SJCRH30 (cell line): ENCODE measurements at regions not wholly inside any gene's neighbourhood (a gene's known extent, or its start where the extent isn't known, plus 50 kb on each side); places are given as distances from the start of the nearest gene placed in this dataset.

Experiments used
- DNase-seq, 2 experiments: peaks; one replicate each; pipeline ENCODE4 v3.0.0-alpha.2; 2015 to 2020
- H3K27ac ChIP-seq: fragments of 250-450 bp; sonication (Bioruptor Pico); 2 replicates; pipeline ENCODE4 v1.5.1; 2020; ENCODE audit warnings: mild to moderate bottlenecking, moderate library complexity
- H3K27me3 ChIP-seq: fragments of 250-450 bp; sonication (Bioruptor Pico); 2 replicates; pipeline ENCODE4 v1.5.1; 2020; ENCODE audit warnings: mild to moderate bottlenecking, moderate library complexity
- H3K36me3 ChIP-seq: fragments of 250-450 bp; sonication (Bioruptor Pico); 2 replicates; pipeline ENCODE4 v1.5.1; 2020; ENCODE audit warnings: mild to moderate bottlenecking, moderate library complexity
- H3K4me1 ChIP-seq: fragments of 250-450 bp; sonication (Bioruptor Pico); 2 replicates; pipeline ENCODE4 v1.5.1; 2020; ENCODE audit warnings: mild to moderate bottlenecking, moderate library complexity
- H3K4me3 ChIP-seq: fragments of 250-450 bp; sonication (Bioruptor Pico); 2 replicates; pipeline ENCODE4 v1.5.1; 2020; ENCODE audit warnings: mild to moderate bottlenecking, moderate library complexity
- H3K9me3 ChIP-seq: fragments of 250-450 bp; sonication (Bioruptor Pico); replicated peaks from 2 replicates; pipeline ENCODE4 v1.5.1; 2020; ENCODE audit warnings: mild to moderate bottlenecking, moderate library complexity

DNA sequence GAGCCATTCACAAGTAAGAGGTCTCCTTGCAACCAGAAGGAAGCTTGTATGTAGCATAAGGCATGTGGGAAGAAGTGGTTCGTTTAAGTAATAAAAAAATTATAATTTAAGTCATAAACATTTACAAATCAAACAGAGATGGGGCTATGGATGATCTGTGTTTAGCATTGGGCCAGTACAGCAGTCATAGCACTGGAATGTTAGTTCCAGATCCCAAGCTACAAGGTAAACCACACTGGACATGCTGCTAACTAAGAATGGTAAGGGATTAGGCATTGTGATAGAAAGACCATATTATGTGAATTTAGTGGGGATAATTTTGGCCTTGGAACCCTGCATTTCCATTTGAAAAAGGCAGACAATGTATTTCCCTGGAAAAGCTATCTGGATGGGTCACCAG is 170.4 kb upstream of the KCNN2 start:
- Histone ChIP-seq H3K4me3 (no peak overlapping the region), H3K27me3 (no peaks in the 10 kb centered on the region), H3K27ac (no peak overlapping the region), H3K4me1 (no peaks in the 10 kb centered on the region), H3K36me3 (no peaks in the 10 kb centered on the region), H3K9me3 (no peaks in the 10 kb centered on the region)
- DNase-seq: no peak

GRCh38 chr5:114192108-114192507 is 169.8 kb upstream of the KCNN2 start:
- H3K36me3 ChIP-seq: no peaks in the 10 kb centered on the region
- H3K9me3 ChIP-seq: no peaks in the 10 kb centered on the region
- no peaks in the 10 kb centered on the region for H3K4me1 ChIP-seq
- H3K4me3 ChIP-seq: no peak overlapping the region
- no peak for DNase-seq
- no peaks in the 10 kb centered on the region for H3K27me3 ChIP-seq
- H3K27ac ChIP-seq: no peak overlapping the region

DNA sequence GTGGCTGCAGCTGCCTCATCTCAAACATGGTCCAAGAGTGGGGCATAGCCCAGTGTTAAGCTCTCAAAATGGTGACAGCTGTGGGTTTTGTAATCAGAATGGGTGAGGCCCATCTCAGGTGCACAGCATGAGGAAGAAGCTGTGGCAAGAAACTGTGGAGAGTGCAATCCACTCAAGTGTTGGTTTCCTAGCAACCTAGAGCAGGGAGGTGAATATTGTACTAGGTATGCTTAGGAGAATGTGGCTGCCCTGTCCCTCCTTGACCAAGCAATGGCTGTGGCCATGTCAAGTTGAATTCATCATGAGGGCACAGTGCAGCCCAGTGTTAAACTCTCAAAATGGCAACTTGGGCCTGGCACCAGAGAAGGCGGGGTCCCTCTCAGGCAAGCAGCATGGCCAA is 160.5 kb upstream of the KCNN2 start:
- no peak overlapping the region for H3K4me3 ChIP-seq
- DNase-seq: no peak
- H3K4me1 ChIP-seq: no peaks in the 10 kb centered on the region
- 0 out of 2 replicates have a peak, but pooled peaks cover 3% of the 10 kb centered on the region for H3K27me3 ChIP-seq
- no peaks in the 10 kb centered on the region for H3K36me3 ChIP-seq
- no peak overlapping the region for H3K27ac ChIP-seq
- H3K9me3 ChIP-seq: no peaks in the 10 kb centered on the region

DNA sequence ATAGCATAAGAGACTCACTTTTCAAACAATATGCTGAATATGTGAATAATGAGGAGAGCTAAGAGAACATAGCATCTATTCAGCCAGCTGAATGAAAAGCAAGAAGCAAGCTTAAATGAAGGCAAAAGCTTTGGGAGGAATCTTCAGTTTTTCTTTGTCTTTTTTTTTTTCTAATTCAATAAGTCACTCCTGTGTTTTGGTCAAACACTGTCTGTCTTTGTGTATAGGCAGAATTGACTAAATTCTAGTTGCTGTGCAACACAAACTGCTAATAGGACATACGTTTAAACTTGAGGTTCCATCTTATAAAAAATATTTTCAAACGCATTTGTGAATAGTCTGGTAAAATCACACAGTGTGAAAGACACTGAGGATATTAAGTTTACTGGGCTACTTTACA is 156.9 kb upstream of the KCNN2 start:
- no peak overlapping the region for H3K27ac ChIP-seq
- no peaks in the 10 kb centered on the region for H3K9me3 ChIP-seq
- no peaks in the 10 kb centered on the region for H3K36me3 ChIP-seq
- 0 out of 2 replicates have a peak, but pooled peaks cover 3% of the 10 kb centered on the region for H3K27me3 ChIP-seq
- no peak overlapping the region for H3K4me3 ChIP-seq
- no peaks in the 10 kb centered on the region for H3K4me1 ChIP-seq
- no peak for DNase-seq

- Histone ChIP-seq H3K4me1 (no peaks in the 10 kb centered on the region), H3K36me3 (no peaks in the 10 kb centered on the region), H3K9me3 (no peaks in the 10 kb centered on the region), H3K27me3 (0 out of 2 replicates have a peak, but pooled peaks cover 3% of the 10 kb centered on the region), H3K4me3 (no peak overlapping the region), H3K27ac (no peak overlapping the region)
- no peak for DNase-seq
Observed at GRCh38 chr5:114206640-114207039, 155.2 kb upstream of the KCNN2 start.

GRCh38 chr5:114207615-114208014 is 154.3 kb upstream of the KCNN2 start:
- Histone ChIP-seq H3K9me3 (no peaks in the 10 kb centered on the region), H3K36me3 (no peaks in the 10 kb centered on the region), H3K4me3 (no peak overlapping the region), H3K27me3 (0 out of 2 replicates have a peak, but pooled peaks cover 3% of the 10 kb centered on the region), H3K4me1 (no peaks in the 10 kb centered on the region), H3K27ac (no peak overlapping the region)
- no peak for DNase-seq

- no peaks in the 10 kb centered on the region for H3K36me3 ChIP-seq
- H3K27me3 ChIP-seq: 0 out of 2 replicates have a peak, but pooled peaks cover 3% of the 10 kb centered on the region
- no peak overlapping the region for H3K4me3 ChIP-seq
- H3K27ac ChIP-seq: no peak overlapping the region
- H3K9me3 ChIP-seq: no peaks in the 10 kb centered on the region
- no peak for DNase-seq
- H3K4me1 ChIP-seq: no peaks in the 10 kb centered on the region
Observed at GRCh38 chr5:114208120-114208519, 153.8 kb upstream of the KCNN2 start.

GRCh38 chr5:114208588-114208987 is 153.3 kb upstream of the KCNN2 start:
- Histone ChIP-seq H3K36me3 (no peaks in the 10 kb centered on the region), H3K9me3 (no peaks in the 10 kb centered on the region), H3K4me3 (no peak overlapping the region), H3K27ac (no peak overlapping the region), H3K4me1 (no peaks in the 10 kb centered on the region), H3K27me3 (0 out of 2 replicates have a peak, but pooled peaks cover 3% of the 10 kb centered on the region)
- DNase-seq: no peak

GRCh38 chr5:114210662-114211061 is 151.2 kb upstream of the KCNN2 start:
- DNase-seq: no peak
- no peaks in the 10 kb centered on the region for H3K36me3 ChIP-seq

DNA sequence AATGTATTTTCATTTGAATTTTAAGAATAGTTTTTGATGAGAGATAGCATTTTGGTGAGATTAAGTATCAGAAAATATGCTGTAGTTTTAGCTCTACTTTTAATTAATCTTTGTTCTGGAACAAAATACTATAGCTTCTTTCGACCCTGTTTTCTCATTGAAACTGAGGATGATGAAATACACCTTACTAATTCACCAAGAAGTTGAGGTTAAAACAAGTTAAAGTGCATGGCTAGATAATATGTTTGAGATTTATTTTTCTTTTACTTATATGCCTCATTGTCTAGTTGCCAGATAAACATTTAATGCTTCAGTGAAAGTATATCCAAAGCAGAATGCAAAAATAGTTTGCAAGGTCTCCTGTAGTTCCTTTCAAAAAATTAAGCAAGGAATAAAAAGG is 140.1 kb upstream of the KCNN2 start:
- no peaks in the 10 kb centered on the region for H3K27me3 ChIP-seq
- H3K27ac ChIP-seq: no peak overlapping the region
- no peaks in the 10 kb centered on the region for H3K9me3 ChIP-seq
- no peak overlapping the region for H3K4me3 ChIP-seq
- no peak for DNase-seq
- no peaks in the 10 kb centered on the region for H3K4me1 ChIP-seq
- H3K36me3 ChIP-seq: no peaks in the 10 kb centered on the region

More at GRCh38 chr5:114210662-114211061, 151.2 kb upstream of the KCNN2 start:
- H3K27me3 ChIP-seq: no peaks in the 10 kb centered on the region
- H3K9me3 ChIP-seq: no peaks in the 10 kb centered on the region
- no peak overlapping the region for H3K27ac ChIP-seq
- H3K4me1 ChIP-seq: no peaks in the 10 kb centered on the region
- no peak overlapping the region for H3K4me3 ChIP-seq

GRCh38 chr5:114223866-114224265 is 138.0 kb upstream of the KCNN2 start:
- peak; percentile 10 to 68 for DNase-seq

GRCh38 chr5:114237766-114238165 is 124.1 kb upstream of the KCNN2 start:
- H3K4me3 ChIP-seq: no peak overlapping the region
- H3K9me3 ChIP-seq: no peaks in the 10 kb centered on the region
- H3K36me3 ChIP-seq: no peaks in the 10 kb centered on the region
- H3K27ac ChIP-seq: no peak overlapping the region
- H3K4me1 ChIP-seq: no peaks in the 10 kb centered on the region
- no peaks in the 10 kb centered on the region for H3K27me3 ChIP-seq
- peak in 1 of 2 experiments; percentile 5 for DNase-seq

More at GRCh38 chr5:114223866-114224265, 138.0 kb upstream of the KCNN2 start:
- H3K4me3 ChIP-seq: no peak overlapping the region
- H3K27ac ChIP-seq: no peak overlapping the region
- H3K36me3 ChIP-seq: no peaks in the 10 kb centered on the region
- no peaks in the 10 kb centered on the region for H3K4me1 ChIP-seq
- H3K27me3 ChIP-seq: no peaks in the 10 kb centered on the region
- no peaks in the 10 kb centered on the region for H3K9me3 ChIP-seq

DNA sequence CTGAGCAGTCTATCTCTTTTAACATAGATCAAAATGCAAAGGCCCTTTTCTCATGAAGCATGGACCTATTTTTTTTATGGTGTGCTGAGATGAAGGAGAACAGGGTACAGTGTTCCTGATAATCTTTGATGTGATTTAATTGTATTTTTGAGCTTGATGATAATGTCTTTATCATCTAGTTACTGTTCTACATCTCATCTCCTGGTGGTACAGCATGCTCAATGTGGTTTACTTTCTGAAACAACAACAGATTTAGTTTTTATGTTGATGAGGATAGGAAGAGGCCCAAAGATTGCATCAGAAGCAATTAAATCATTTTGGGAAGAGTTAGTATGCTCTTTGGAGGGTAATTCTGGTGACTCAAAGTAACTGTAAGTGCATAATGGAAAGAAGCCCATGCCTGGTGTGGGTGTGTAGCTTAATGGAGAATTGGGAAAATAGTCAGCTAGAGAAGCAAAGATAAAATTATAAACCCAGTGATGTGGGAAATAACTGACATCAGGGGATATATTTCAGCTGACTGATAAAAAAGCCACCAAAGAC is 123.0 kb upstream of the KCNN2 start:
- H3K4me1 ChIP-seq: no peaks in the 10 kb centered on the region
- no peak overlapping the region for H3K27ac ChIP-seq
- no peak for DNase-seq
- no peaks in the 10 kb centered on the region for H3K27me3 ChIP-seq
- no peaks in the 10 kb centered on the region for H3K9me3 ChIP-seq
- no peak overlapping the region for H3K4me3 ChIP-seq
- no peaks in the 10 kb centered on the region for H3K36me3 ChIP-seq

DNA sequence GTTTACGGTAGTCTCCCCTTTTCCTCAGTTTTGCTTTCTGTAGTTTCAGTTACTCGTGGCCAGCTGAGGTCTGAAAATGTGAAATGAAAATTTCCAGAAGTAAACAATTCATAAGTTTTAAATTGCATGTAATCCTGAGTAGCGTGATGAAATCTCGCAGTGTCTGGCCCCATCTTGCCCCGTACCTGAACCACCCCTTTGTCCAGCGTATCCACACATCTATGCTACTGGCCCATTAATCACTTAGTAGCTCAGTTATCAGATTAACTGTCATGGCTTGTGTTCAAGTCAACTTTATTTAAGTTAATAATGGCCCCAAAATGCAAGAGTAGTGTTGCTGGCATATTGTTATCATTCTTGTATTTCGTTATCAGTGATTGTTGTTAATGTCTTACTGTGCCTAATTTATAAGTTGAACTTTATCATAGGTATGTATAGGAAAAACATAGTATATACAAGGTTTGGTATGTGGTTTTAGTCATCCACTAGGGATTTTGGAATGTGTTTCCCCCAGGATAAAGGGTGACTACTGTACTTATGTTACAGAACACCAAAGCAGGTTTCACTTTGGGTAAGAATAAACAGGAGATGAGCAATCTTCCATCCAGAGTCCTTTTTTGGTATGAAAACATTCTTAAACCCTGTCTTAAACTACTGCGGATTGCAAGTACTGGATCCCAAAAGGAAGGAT is 118.4 kb upstream of the KCNN2 start:
- H3K9me3 ChIP-seq: no peaks in the 10 kb centered on the region
- DNase-seq: no peak
- H3K4me1 ChIP-seq: no peaks in the 10 kb centered on the region
- no peaks in the 10 kb centered on the region for H3K36me3 ChIP-seq
- H3K27me3 ChIP-seq: no peaks in the 10 kb centered on the region
- no peak overlapping the region for H3K27ac ChIP-seq
- H3K4me3 ChIP-seq: no peak overlapping the region

- H3K9me3 ChIP-seq: no peaks in the 10 kb centered on the region
- H3K4me3 ChIP-seq: no peak overlapping the region
- DNase-seq: no peak
- H3K27ac ChIP-seq: no peak overlapping the region
- H3K4me1 ChIP-seq: no peaks in the 10 kb centered on the region
- H3K36me3 ChIP-seq: no peaks in the 10 kb centered on the region
- no peaks in the 10 kb centered on the region for H3K27me3 ChIP-seq
Observed at GRCh38 chr5:114243972-114244317, 117.9 kb upstream of the KCNN2 start.

- Histone ChIP-seq H3K36me3 (no peaks in the 10 kb centered on the region), H3K9me3 (no peaks in the 10 kb centered on the region), H3K27me3 (no peaks in the 10 kb centered on the region), H3K4me3 (no peak overlapping the region), H3K27ac (no peak overlapping the region), H3K4me1 (no peaks in the 10 kb centered on the region)
- DNase-seq: no peak
Observed at GRCh38 chr5:114249823-114250222, 112.0 kb upstream of the KCNN2 start.
